GM21723 (cell line): ENCODE measurements at regions not wholly inside any gene's neighbourhood (a gene's known extent, or its start where the extent isn't known, plus 50 kb on each side); places are given as distances from the start of the nearest gene placed in this dataset.
"Not testable (repeated sequence)": the region's sequence is repeated elsewhere in the genome, so short reads cannot be mapped to it uniquely, and the experiment has no call there.

Source experiments
- ATAC-seq: cut with Tn5 transposase; IDR thresholded peaks from one replicate; pipeline ENCODE4 v1.9.1; 2021; ENCODE audit warnings: mild to moderate bottlenecking, moderate library complexity; ENCODE audit not compliant: unreplicated experiment

DNA sequence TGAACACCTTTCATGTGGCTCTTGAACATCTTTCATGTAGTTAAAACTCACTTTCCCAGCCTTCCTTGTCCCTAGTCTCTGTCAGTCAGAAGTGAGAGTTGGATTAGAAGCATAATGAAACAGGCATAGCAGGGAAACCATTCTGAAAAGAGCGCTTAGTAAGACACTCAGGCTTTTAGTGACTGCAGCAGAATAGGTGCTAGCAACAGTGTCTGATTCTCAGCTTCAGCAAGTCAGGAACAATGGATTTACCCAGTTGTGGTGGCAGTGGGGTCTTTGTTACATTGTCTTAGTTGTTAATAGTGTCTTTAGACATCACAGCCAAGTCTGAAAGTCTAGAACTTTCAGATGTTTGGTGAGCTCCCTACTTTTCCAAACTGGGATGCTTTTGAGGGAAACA, 177.1 kb upstream of the PCDH7 start:
- ATAC-seq, result no peak

DNA sequence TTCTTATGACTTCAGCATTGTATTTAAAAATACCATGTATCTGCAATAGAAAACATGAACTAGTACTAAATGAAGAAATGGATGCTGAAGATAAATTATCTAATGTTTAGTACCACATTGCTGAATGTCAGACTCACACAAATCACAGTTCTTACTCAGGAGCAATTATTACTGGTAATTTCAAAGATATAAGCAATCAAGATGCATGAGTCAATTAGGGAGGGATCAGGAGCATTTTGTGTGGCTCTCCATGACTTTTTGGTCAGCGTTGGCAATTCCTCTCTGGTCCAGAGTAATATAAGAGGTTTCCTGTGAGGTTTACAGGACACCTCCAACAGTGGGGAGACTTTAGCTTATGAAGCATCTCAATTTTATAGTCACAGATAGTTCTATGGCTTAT, 167.0 kb upstream of the PCDH7 start:
- ATAC-seq, result no peak

DNA sequence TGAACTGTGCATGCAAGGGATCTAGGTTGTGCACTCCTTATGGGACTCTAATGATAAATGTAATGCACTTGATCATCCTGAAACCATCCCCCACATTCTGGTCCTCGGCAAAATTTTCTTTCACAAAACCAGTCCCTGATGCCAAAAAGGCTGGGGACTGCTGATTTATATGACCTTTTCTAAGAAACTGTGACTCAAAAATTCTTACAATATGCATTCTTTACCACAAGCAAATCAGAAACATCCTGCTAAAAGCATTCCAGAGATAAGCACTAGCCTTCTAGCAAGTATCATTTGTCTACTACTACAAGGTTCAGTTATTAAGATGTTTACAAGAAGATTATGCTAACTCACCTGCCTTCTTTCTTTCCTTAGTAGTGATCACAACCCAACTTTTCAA, 166.5 kb upstream of the PCDH7 start:
- ATAC-seq, result no peak

DNA sequence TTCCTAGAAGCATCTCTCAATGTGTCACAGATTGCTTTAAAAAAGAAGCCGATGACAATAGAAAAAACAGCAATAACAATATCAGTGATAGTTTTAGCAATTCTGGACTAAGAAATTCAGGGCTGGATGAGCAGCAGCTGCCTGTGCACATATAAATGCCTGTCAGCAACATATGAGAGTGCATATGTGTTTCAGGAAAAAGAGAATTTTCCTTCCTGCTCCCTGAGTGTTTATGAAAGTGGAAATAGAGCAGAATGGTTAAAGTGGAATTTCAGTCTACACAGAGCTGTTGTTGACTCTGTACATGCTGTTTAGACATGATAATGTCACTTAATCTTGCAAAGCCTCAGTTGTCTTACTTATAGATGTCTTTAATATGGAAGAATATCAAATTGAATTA, 164.4 kb upstream of the PCDH7 start:
- ATAC-seq, result no peak

DNA sequence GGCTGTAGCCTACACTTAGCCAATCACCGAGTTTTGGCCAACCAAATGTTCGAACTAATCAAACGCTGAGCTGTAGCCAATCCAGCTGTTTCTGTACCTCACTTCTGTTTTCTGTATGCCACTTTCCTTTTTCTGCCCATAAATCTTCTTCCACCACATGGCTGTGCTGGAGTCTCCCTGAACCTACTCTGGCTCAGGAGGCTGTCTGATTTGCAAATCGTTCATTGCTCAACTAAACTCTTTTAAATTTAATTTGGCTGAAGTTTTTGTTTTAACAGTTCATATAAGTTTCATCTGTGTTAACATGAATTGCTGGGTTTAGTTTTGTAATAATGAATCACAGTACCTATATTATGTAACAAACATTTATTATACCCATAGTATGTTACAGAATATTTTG, 160.7 kb upstream of the PCDH7 start:
- ATAC-seq, result no peak

DNA sequence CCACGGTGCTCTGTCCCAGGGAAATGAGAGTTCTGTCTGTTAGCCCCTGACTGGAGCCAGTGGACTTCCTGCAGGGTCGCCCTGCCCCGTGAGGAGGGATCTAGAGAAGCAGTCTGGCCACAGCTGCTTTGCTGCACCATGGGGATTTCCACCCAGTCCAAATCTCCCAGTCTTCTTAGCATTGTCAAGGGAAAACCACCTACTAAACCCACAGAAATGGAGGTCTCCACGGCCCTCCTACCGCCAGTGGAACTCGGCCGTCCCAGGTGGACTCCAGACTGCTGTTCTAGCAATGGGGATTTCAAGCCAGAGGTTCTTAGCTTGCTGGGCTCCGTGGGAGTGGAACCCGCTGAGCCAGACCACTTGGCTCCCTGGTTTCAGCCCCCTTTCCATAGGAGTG, 133.3 kb upstream of the PCDH7 start:
- no peak for ATAC-seq

DNA sequence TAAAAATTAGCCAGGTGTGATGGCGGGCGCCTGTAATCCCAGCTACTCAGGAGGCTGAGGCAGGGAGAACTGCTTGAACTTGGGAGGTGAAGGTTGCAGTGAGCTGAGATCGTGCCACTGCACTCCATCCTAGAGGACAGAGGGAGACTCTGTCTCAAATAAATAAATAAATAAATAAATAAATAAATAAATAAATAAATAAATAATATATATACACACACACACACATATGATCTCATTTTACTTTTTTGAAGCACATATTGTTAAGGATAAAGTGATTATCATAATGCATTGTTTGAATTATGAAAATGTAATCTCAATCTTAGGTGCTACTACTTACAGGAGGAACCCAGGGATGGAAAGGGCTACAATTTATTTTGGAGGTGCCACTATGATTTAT, 130.5 kb upstream of the PCDH7 start:
- ATAC-seq, result not testable (repeated sequence)

DNA sequence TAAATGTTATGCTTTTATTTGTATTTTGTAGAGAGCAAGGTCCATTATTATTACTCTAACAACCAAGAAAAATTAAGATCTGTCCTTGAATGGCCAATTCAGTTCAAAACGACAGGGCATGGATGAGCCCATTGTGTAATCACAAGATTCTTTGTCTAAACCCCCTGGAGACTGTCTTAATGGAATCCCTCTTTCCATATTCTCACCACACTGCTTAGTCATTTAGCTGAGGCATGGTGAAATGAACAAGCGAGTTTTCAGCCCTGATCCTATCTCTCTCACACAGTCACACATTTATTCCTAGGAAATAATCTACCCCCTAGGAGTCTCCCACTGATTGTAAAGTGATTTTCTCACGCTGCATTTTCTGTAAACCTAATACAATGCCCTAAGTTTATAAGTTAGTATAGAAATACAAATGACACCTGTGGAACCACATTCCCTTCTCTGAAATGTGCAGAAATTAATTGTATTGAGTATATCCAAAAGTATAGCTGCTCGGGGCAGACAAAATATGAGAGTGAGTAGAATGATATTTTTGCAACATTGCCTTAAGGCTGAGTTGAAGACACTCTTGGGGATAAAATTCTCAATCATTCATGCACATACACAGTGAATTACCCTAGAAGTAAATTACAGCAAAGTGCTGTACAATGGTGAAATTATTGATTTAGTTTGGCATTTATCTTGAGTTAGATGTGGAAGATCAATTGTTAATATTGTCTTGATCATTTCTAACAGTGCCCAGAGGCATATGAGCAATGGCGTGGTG, 119.7 kb upstream of the PCDH7 start:
- no peak for ATAC-seq

DNA sequence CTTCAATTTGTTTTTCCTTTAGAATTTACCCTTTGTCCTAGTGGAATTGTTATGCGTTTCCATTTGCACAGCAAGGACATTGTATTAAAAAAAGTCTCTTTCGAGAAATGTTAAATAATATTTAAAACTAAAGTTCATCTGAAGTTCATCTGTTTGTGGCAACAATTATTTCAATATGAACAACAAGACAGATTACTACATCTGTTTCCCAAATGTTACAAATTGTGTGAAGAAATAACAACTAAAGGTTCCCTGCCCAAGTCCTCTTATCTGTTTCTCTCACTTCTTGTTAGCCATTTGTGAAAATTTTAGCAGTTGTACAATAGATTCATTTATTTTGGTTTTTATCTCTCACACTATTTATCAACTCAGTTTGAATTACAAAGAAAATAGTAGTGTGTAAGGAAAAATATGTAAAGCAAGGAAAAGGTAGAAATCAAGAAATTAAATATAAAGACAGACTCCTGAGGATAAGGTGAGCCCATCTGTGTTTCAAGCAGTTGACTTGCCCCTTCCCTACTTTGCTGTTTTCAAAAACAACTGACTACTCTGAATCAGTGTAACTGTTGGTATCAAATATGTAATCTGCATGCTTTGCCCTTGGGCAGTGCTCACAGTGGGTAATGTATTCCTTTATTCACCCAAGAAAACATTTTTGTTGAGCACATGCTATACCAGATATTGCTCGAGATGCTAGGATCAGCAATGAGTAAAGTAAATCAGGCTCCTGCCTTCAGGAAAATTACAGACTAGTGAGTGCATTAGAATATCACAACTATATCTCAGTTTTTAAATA, 118.9 kb upstream of the PCDH7 start:
- ATAC-seq, result no peak

DNA sequence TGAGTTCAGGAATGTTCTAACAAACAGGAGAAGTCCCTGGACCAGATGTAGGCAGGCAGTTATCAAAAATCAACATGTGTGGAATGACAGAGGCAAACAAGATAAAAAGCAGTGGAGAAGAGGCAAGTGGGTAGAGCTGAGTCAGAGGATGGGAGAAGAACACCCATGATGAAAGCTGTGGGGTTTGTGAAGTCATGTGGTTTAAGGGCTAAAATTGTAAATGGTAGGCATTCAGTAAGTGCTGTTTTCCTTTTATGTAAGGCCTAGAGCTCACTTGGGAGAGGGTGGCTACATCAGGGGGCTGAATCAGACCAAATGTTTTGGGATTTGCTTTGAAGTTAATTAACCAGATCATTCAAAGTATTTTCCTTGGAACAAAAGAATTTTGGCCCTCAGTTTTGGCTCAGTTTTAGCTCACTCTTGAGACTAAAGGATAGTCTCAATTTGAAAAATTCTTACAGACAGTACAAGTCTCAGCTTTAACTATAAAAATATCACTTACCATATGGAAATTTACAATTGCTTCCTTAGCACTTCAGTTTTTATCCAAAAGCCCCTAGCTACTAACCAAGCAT, 114.5 kb upstream of the PCDH7 start:
- no peak for ATAC-seq

DNA sequence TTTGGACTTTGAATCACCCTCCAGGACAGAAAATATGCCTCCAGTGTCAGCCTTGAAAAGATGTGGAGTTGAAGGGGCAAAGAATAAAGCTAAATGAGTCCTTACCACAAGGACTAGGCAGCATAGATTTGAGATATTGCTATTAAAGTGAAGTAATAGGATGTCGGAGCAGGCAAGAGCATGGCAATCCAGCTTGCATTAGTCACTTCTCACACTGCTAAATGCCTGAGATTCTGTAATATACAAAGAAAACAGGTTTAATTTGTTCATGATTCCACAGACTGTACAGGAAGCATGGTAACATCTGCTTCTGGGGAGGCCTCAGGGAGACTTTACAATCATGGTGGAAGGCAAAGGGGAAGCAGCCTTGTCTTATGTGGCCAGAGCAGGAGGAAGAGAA, 109.8 kb upstream of the PCDH7 start:
- no peak for ATAC-seq

DNA sequence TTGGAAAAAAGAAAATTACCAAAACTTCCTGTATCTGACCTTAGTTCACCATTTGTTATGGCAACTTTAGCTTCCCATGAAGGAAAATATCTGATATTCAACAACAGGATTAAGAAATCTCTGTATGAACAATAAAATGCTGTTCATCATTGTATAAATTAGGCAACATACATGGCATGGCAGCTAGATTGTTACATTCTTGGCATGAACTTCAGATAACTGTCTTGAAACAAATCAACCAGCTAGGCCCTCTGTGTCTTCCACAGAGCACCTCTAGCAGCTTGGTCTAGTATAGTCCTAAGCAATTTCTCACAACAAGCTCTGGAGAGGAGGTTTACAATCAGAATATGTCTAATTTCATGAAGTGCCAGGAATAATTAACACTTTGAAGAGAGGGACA, 105.4 kb upstream of the PCDH7 start:
- ATAC-seq, result no peak

DNA sequence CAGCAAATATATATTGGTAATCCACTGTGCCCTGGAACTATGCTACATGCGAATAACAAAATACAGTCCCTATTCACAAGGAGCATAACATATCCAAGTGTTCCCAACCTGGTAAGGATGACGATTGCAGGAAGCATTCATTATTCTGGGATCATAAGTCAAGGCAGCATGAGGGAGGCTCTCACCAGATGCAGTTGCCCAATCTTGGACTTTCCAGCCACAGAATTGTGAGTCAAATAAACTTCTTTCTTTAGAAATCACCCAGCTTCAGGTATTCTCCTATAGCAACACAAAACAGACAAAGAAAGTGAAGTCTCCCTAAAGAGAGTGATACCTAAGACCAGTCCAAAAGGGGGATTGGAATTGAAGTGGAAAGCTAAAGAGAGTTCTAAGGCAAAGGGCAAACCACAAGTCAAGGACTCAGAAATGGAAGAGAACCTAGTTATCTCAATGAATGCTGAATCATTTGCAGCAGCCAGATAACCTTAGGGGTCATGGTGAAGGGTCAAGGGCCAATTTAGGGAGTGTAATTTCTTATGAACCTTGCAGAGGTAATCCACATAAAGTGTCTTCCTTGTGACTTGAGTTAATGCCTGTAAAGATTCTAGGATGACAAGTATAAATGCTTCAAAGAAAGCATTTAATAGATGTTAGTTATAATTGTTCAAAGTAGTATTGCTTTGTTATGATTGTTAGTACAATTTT, 103.1 kb upstream of the PCDH7 start:
- no peak for ATAC-seq

DNA sequence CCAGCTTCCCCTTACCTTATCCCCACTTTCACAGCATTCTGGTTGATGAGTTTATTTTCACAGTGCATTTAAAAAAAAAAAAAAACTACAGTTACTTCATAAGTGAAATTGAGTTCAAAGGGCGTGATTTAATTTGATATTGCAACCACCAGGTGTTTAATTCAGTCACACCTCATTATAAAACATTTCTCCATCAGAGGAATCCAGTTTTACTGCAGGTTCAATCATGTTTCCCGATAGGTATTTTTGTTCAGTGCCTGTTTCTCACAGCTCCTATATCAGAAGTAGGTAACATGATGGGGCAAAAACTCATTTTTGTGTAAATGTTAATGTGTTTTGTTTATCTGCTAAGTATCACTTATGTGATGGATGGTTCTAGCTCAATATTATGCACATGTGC, 102.3 kb upstream of the PCDH7 start:
- ATAC-seq, result no peak

DNA sequence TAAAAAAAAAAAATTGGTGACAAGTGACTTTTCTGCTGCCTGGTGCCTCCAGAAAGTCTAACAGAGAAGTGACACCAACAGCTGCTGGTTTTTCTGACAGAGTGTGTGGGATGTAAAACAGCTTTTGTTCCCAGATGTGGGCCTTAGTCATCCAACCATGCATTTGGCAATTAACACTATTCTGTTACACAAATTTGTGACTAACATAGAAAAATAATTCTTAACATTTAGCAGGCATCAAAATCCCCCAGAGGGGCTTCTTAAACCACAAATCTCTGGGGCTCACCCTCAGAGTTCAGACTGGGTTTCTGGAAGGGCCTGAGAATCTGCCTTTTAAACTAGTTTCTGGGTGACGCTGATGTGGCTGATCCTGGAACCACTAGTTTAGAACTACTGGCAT, 100.5 kb upstream of the PCDH7 start:
- no peak for ATAC-seq

DNA sequence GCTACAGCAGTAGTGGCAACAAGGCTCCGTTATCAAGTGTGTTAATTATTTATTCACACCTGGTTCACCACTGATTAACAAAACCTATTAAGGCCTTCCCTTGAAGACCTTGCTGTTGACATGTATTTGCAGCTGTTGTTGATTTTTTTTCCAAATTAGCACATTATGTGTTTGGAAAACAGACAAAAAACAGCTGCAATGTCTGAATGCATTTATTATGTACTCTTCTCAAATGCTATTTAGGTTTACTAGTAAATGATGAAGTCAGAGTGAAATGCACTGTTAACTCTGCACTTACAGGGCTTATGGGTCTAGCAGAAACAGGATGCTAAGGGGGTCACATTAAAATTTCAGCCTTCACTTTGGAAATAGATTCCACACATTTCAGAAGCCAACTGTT, 99.5 kb upstream of the PCDH7 start:
- no peak for ATAC-seq

DNA sequence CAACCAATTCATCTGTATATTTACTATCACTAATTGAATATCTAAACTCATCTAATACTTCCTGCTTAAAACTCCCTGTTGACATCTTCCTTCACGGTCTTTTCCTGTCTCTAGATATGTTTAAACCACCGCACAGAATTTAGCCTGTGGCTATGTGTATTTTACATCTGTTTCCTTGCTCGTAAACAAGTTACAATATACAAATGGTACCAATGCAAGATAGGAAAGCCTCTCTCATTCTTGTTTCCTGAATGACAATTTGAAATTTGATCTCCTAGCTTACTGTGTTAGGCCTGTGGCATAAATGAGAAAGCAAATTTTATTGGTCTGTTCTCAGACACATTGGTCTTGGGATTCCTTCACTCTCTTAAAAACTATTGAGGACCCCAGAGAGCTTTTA, 89.7 kb upstream of the PCDH7 start:
- no peak for ATAC-seq

DNA sequence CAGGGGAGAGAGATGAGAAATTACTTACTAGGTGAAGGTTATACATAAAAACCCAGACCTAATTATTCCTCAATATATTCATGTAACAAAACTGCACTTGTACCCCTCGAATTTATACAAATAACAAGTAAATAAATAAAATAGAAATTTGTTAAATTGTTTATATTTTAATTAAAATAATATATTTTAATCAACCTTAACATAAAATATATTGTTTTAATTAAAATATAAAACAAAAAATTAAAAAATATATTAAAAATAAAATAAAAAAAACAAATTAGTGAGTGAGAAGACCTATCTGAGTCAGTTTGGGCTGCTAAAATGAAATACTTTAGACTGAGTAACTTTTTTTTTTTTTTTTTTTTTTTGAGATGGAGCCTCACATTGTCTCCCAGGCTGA, 87.4 kb upstream of the PCDH7 start:
- ATAC-seq, result no peak

DNA sequence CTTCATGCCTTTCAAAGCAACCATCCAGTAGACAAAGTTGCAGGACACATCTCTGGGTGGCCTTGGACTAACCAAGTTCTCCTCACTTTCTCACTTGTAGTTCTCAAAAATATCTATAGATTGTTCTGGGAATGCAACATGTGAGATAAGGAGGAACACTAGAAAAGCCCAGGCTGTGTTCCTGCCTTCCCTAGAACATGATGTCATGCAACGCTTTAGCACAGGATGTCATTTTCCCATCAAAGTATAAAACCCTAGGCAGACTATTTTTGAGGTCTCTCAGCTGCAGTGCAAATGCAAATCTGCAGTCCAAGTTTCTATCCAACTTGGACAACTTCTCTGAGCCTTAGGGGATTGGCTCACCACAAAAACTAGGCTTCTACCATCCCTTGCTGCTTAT, 78.8 kb upstream of the PCDH7 start:
- ATAC-seq, result no peak

DNA sequence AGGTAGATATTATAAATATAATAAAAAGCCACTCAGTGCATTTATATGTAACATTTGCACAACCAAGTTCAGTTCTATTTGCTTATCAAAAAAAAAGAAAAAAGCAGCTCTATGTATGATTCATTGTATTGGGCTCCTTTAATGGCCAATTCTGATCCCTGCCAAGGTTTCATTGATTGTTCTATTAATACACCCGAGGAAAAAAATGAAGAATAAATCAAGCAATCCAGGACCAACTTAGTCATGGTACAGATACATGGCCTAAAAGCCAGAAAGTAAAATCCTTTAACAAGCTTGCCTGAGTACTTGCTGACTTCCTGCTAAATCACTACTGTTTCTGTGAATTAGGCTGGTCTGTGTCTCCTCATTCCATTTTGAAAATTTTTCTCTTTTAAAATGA, 77.6 kb upstream of the PCDH7 start:
- ATAC-seq, result no peak

DNA sequence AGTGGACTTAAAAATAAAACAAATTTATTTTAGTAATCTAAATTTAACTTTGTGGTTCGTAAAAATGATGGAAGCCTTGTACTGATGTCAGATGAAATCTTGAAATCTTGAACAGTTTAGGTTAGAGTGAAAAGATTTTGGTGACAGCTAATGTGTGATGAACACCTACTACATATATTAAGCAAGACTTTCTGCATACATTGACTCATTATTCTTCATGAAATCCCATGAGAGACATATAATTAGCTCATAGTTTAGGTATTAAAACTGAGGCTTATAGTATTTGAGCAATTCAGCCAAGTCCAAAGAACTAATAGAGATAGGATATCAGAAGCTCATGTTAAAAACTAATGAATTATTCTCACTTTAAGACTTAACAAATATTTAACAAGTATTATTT, 66.9 kb upstream of the PCDH7 start:
- no peak for ATAC-seq

DNA sequence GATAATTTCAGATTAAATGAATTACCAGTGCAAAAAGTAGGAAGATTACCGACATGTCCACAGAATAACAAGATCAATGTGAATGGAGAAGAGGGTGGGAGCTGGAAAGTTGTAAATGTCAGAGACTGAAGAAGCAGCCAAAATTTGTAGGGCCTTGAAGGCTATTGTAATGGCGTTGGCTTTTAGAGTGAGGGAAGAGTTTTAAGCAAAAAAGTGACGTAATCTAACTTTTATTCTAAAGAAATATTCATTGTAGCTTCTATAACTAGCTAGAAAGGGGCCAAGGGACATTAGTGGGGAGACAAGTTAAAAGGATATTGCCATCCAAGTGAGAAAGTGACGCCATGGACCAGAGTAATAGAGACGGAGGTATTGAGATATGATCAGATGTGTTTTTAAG, 63.3 kb upstream of the PCDH7 start:
- no peak for ATAC-seq
